ENCODE measurements at regions not wholly inside any gene's neighbourhood (a gene's known extent, or its start where the extent isn't known, plus 50 kb on each side); places are given as distances from the start of the nearest gene placed in this dataset.
"Not testable (repeated sequence)": the region's sequence is repeated elsewhere in the genome, so short reads cannot be mapped to it uniquely, and the experiment has no call there.

GRCh38 chr13:72571191-72571590 is 156.2 kb downstream of the MZT1 start:
- DNase-seq, result no peak

GRCh38 chr13:72570019-72570418 is 157.4 kb downstream of the MZT1 start:
- no peak for DNase-seq

- DNase-seq, result no peak
Measured at GRCh38 chr13:72567566-72567965, 159.9 kb downstream of the MZT1 start.

GRCh38 chr13:72566526-72566925 is 160.9 kb downstream of the MZT1 start:
- no peak for DNase-seq

DNA sequence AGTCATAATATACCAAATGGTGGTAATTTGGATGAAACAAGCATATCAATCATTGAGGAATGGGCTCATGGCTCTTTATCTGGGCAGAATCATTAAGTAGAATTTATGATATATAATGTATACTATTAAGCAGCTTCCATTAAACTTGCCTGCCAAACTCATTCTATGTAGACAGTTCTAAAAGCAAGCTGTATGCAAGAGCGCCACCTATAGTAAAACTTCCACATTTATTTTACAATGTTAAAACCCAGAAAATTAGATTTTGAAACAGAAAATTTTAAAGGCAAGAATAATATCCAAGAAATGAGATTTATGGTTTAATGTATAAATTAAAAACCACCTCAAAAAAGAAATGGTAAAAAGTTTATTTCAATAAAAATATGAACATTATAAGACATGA is 161.5 kb downstream of the MZT1 start:
- peak; percentile 10 to 63 for DNase-seq

DNA sequence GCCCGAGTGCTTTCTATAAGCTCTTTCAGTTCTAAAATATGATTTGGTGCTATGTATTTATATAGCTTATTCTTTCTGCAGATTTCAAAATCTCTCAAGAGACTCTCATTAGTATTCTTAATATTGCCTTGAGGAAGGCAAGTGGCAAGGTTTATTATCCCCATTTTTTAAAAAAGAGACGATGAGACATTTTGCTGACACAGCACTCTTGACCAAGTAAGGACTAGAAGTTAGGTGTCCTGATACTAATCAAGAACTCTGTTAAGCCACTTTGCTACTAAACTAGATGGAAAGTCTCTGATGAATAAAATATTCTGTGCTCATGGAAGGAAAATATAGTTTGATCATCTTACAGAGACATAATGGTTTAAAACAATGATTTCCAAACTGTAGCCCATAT is 164.7 kb downstream of the MZT1 start:
- no peak for DNase-seq

DNA sequence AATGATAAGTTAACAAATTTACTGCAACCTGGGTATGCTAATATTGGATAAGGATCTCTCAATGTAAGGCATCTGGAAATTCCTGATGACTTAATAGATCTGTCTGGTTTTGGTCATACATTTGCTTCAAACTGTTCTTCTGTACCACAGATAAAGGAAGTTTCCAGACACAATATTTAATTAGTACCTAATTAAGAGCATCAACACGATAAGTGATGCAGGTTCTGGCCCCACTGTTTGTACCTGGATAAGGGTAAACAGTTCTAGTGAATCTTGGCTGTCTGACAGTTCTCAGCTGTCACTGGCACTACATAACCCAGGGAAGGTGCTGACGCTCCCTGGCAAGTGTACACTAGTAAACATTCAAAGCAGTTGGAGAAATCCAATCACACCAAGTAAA is 165.6 kb downstream of the MZT1 start:
- DNase-seq, result no peak

GRCh38 chr13:72559716-72560115 is 167.7 kb downstream of the MZT1 start:
- DNase-seq, result no peak

DNA sequence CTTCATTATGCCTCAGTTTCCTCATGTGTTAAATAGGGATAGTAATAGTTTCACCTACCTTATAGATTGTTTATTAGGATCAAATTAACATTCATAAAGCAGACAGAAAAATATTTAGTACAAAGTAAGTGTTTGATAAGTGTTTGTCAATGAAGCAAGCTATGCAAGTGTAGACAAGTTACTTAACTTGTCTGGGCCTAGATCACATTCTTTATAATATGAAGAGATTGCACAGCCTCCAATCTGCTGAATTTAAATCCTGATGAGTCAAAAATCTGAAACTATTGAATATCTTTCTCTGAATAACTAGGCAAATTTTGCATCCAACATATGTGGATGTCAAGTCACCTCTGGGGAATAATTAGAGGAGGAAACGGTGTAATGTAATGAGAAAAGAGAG is 170.5 kb downstream of the MZT1 start:
- DNase-seq, result no peak

GRCh38 chr13:72555601-72556000 is 171.8 kb downstream of the MZT1 start:
- DNase-seq, result no peak

- no peak for DNase-seq
Measured at GRCh38 chr13:72552731-72553130, 174.7 kb downstream of the MZT1 start.

DNA sequence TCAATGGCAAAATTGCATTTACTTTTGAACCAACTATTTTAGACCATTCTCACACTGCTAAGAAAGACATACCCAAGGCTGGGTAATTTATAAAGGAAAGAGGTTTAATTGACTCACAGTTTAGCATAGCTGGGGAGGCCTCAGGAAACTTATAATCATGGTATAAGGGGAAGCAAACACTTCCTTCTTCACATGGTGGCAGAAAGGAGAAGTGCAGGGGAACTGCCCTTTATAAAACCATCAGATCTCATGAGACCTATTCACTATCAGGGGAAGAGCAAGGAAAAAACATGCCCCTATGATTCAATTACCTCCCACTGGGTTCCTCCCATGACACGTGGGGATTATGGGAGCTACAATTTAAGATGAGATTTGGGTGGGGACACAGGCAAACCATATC is 181.5 kb downstream of the MZT1 start:
- not testable (repeated sequence) for DNase-seq

DNA sequence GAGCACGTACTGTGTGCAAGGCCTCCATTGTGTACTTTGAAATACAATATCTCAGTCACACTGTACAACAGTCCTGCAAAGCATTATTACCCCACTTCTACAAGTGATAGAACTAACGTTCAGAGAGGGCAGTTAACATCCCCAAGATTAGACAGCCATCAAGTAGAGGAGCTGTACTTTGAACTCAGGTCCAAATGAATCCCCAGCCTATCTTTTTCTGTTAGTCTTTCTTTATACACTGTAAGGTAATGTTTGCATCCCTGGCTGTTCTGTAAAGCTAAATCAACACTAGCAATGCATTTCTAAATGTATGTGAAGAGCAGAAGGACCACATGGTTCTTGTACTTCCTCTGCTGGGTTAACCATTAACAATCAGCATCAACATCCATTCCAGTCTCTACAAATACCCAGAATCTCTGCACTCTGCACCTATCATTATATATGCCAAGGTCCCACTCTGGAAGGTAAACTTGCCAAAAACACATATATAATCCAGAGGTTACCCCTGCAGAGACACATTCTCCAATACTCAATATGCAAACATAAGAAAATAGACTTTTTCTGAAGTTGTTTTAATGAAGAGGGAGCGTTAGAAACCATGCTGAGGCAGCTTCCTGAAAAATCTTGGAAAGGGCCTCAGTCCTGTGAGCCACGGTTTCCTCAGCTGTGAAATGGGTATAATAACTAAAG is 182.3 kb downstream of the MZT1 start:
- DNase-seq, result no peak

DNA sequence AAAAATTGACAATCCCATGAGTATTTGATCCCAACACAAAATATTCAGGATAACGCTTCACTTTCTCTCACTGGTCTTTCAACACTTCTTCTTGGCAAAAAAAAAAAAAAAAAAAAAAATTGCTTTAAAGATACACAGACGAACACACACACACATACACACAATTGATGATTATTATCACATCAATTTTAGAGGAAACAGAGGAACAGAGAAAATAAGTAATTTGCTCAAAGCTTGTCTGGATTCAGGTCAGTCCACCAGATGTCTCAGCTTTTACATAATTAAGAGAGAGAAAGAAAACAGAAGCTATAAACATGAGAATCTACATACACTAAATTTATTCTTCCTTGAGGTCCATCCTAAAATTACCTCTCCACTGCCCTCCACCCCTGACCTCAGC is 183.4 kb downstream of the MZT1 start:
- no peak for DNase-seq

- no peak for DNase-seq
Measured at GRCh38 chr13:72542241-72542640, 185.2 kb downstream of the MZT1 start.

- no peak for DNase-seq
Measured at GRCh38 chr13:72541674-72542073, 185.8 kb downstream of the MZT1 start.

DNA sequence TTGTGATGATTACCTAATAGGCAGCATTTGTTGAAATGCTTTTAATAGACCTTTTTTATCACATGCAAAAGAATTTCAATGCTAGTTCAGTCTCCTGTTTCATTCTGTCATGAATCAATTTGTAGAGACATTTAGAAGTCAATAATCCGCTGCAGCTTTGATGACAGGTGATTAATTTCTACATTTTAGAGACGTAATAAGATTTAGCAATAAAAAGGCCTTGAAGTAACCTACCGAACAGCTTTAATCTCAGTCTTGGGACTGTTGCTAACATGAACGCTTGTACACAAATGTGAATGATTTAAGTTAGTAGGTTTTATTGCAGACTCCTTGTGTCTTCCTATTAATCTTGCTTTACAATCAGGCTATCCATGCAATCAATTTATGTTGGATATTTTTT is 186.5 kb downstream of the MZT1 start:
- DNase-seq, result no peak

- DNase-seq, result no peak
Measured at GRCh38 chr13:72539925-72540324, 187.5 kb downstream of the MZT1 start.

GRCh38 chr13:72537782-72538181 is 189.6 kb downstream of the MZT1 start:
- no peak for DNase-seq

DNA sequence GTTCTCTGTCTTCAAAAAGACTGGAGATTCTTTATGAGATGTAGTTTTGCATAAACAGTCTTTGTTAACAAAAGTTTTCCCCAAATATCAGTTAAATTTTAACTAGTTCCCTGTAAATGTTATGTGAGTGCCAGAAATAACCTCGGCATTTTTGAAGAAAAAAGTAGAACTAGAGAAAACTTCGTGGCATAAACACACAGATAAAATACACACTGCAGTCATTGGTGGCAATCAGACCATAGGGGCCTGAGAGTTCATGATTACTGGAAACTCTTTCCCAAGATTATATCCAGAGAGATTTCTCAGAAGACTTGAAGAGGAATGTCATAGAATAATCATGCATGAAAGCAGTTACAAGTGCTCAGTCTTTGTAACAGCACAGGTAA is 190.0 kb downstream of the MZT1 start:
- DNase-seq, result no peak

GRCh38 chr13:72536714-72537394 is 190.6 kb downstream of the MZT1 start:
- no peak for DNase-seq

- no peak for DNase-seq
Measured at GRCh38 chr13:72534951-72535640, 192.3 kb downstream of the MZT1 start.

- DNase-seq, result no peak
Measured at GRCh38 chr13:72530471-72530870, 197.0 kb downstream of the MZT1 start.

GRCh38 chr13:72527333-72527732 is 200.1 kb downstream of the MZT1 start:
- no peak for DNase-seq

All from NCI-H526 (cell line).